ENCODE measurements at regions not wholly inside any gene's neighbourhood (a gene's known extent, or its start where the extent isn't known, plus 50 kb on each side); places are given as distances from the start of the nearest gene placed in this dataset.

- H3K27ac ChIP-seq (ENCODE audit: low read depth, low read length): no peak overlapping the region
- no peaks in the 10 kb centered on the region for H3K36me3 ChIP-seq (ENCODE audit: control insufficient read depth, insufficient read depth, low read length)
- H3K27me3 ChIP-seq (ENCODE audit: control insufficient read depth, insufficient read depth, low read length): no peaks in the 10 kb centered on the region
Measured at GRCh38 chr2:121085801-121086200, 199.2 kb downstream of the TFCP2L1 start.

GRCh38 chr2:121086450-121086849, 198.6 kb downstream of the TFCP2L1 start:
- no peak overlapping the region for H3K4me3 ChIP-seq (ENCODE audit: low read depth, low read length)
- H3K9me3 ChIP-seq (ENCODE audit: control insufficient read depth, insufficient read depth, low read length): no peaks in the 10 kb centered on the region
- no peaks in the 10 kb centered on the region for H3K27me3 ChIP-seq (ENCODE audit: control insufficient read depth, insufficient read depth, low read length)
- H3K9ac ChIP-seq (ENCODE audit: low read depth, low read length): no peak overlapping the region
- no peaks in the 10 kb centered on the region for H3K36me3 ChIP-seq (ENCODE audit: control insufficient read depth, insufficient read depth, low read length)
- H3K4me1 ChIP-seq (ENCODE audit: control insufficient read depth, insufficient read depth, low read length): no peaks in the 10 kb centered on the region
- no peak overlapping the region for H3K27ac ChIP-seq (ENCODE audit: low read depth, low read length)

More at GRCh38 chr2:121085801-121086200, 199.2 kb downstream of the TFCP2L1 start:
- no peak overlapping the region for H3K4me3 ChIP-seq (ENCODE audit: low read depth, low read length)
- no peak overlapping the region for H3K9ac ChIP-seq (ENCODE audit: low read depth, low read length)
- H3K4me1 ChIP-seq (ENCODE audit: control insufficient read depth, insufficient read depth, low read length): no peaks in the 10 kb centered on the region
- no peaks in the 10 kb centered on the region for H3K9me3 ChIP-seq (ENCODE audit: control insufficient read depth, insufficient read depth, low read length)

- H3K4me1 ChIP-seq (ENCODE audit: control insufficient read depth, insufficient read depth, low read length): no peaks in the 10 kb centered on the region
- H3K4me3 ChIP-seq (ENCODE audit: low read depth, low read length): no peak overlapping the region
- no peaks in the 10 kb centered on the region for H3K36me3 ChIP-seq (ENCODE audit: control insufficient read depth, insufficient read depth, low read length)
- no peak overlapping the region for H3K27ac ChIP-seq (ENCODE audit: low read depth, low read length)
- H3K9me3 ChIP-seq (ENCODE audit: control insufficient read depth, insufficient read depth, low read length): 0 out of 2 replicates have a peak, but pooled peaks cover 4% of the 10 kb centered on the region
- no peak overlapping the region for H3K9ac ChIP-seq (ENCODE audit: low read depth, low read length)
- H3K27me3 ChIP-seq (ENCODE audit: control insufficient read depth, insufficient read depth, low read length): no peaks in the 10 kb centered on the region
Measured at GRCh38 chr2:121087117-121087516, 197.9 kb downstream of the TFCP2L1 start.

GRCh38 chr2:121088251-121089165, 196.5 kb downstream of the TFCP2L1 start:
- Histone ChIP-seq H3K27ac (ENCODE audit: low read depth, low read length) (no peak overlapping the region), H3K27me3 (ENCODE audit: control insufficient read depth, insufficient read depth, low read length) (no peaks in the 10 kb centered on the region; the same call in 1 of the 2 replicates), H3K4me1 (ENCODE audit: control insufficient read depth, insufficient read depth, low read length) (no peaks in the 10 kb centered on the region), H3K4me3 (ENCODE audit: low read depth, low read length) (no peak overlapping the region), H3K36me3 (ENCODE audit: control insufficient read depth, insufficient read depth, low read length) (no peaks in the 10 kb centered on the region), H3K9ac (ENCODE audit: low read depth, low read length) (no peak overlapping the region), H3K9me3 (ENCODE audit: control insufficient read depth, insufficient read depth, low read length) (0 out of 2 replicates have a peak, but pooled peaks cover 5% of the 10 kb centered on the region)

GRCh38 chr2:121089166-121089510, 195.9 kb downstream of the TFCP2L1 start:
- no peak overlapping the region for H3K4me3 ChIP-seq (ENCODE audit: low read depth, low read length)
- H3K36me3 ChIP-seq (ENCODE audit: control insufficient read depth, insufficient read depth, low read length): no peaks in the 10 kb centered on the region
- H3K4me1 ChIP-seq (ENCODE audit: control insufficient read depth, insufficient read depth, low read length): no peaks in the 10 kb centered on the region
- no peak overlapping the region for H3K27ac ChIP-seq (ENCODE audit: low read depth, low read length)
- 0 out of 2 replicates have a peak, but pooled peaks cover 5% of the 10 kb centered on the region for H3K9me3 ChIP-seq (ENCODE audit: control insufficient read depth, insufficient read depth, low read length)
- no peak overlapping the region for H3K9ac ChIP-seq (ENCODE audit: low read depth, low read length)
- H3K27me3 ChIP-seq (ENCODE audit: control insufficient read depth, insufficient read depth, low read length): no peaks in the 10 kb centered on the region; the same call in 1 of the 2 replicates

GRCh38 chr2:121090088-121090715, 194.8 kb downstream of the TFCP2L1 start:
- Histone ChIP-seq H3K9me3 (ENCODE audit: control insufficient read depth, insufficient read depth, low read length) (0 out of 2 replicates have a peak, but pooled peaks cover 5% of the 10 kb centered on the region), H3K4me1 (ENCODE audit: control insufficient read depth, insufficient read depth, low read length) (no peaks in the 10 kb centered on the region), H3K4me3 (ENCODE audit: low read depth, low read length) (no peak overlapping the region), H3K27ac (ENCODE audit: low read depth, low read length) (no peak overlapping the region), H3K27me3 (ENCODE audit: control insufficient read depth, insufficient read depth, low read length) (no peaks in the 10 kb centered on the region; the same call in 1 of the 2 replicates), H3K36me3 (ENCODE audit: control insufficient read depth, insufficient read depth, low read length) (no peaks in the 10 kb centered on the region), H3K9ac (ENCODE audit: low read depth, low read length) (no peak overlapping the region)

GRCh38 chr2:121092095-121092494, 192.9 kb downstream of the TFCP2L1 start:
- Histone ChIP-seq H3K36me3 (ENCODE audit: control insufficient read depth, insufficient read depth, low read length) (no peaks in the 10 kb centered on the region), H3K4me1 (ENCODE audit: control insufficient read depth, insufficient read depth, low read length) (no peaks in the 10 kb centered on the region), H3K27me3 (ENCODE audit: control insufficient read depth, insufficient read depth, low read length) (no peaks in the 10 kb centered on the region; the same call in 1 of the 2 replicates), H3K9ac (ENCODE audit: low read depth, low read length) (no peak overlapping the region), H3K9me3 (ENCODE audit: control insufficient read depth, insufficient read depth, low read length) (0 out of 2 replicates have a peak, but pooled peaks cover 5% of the 10 kb centered on the region), H3K27ac (ENCODE audit: low read depth, low read length) (no peak overlapping the region), H3K4me3 (ENCODE audit: low read depth, low read length) (no peak overlapping the region)

- no peaks in the 10 kb centered on the region; the same call in 1 of the 2 replicates for H3K27me3 ChIP-seq (ENCODE audit: control insufficient read depth, insufficient read depth, low read length)
- no peak overlapping the region for H3K9ac ChIP-seq (ENCODE audit: low read depth, low read length)
- H3K4me3 ChIP-seq (ENCODE audit: low read depth, low read length): no peak overlapping the region
- no peaks in the 10 kb centered on the region for H3K36me3 ChIP-seq (ENCODE audit: control insufficient read depth, insufficient read depth, low read length)
- no peak overlapping the region for H3K27ac ChIP-seq (ENCODE audit: low read depth, low read length)
- H3K9me3 ChIP-seq (ENCODE audit: control insufficient read depth, insufficient read depth, low read length): 0 out of 2 replicates have a peak, but pooled peaks cover 5% of the 10 kb centered on the region
- no peaks in the 10 kb centered on the region for H3K4me1 ChIP-seq (ENCODE audit: control insufficient read depth, insufficient read depth, low read length)
Measured at GRCh38 chr2:121093692-121094091, 191.3 kb downstream of the TFCP2L1 start.

- Histone ChIP-seq H3K9ac (ENCODE audit: low read depth, low read length) (no peak overlapping the region), H3K4me1 (ENCODE audit: control insufficient read depth, insufficient read depth, low read length) (no peaks in the 10 kb centered on the region), H3K36me3 (ENCODE audit: control insufficient read depth, insufficient read depth, low read length) (no peaks in the 10 kb centered on the region), H3K27ac (ENCODE audit: low read depth, low read length) (no peak overlapping the region), H3K4me3 (ENCODE audit: low read depth, low read length) (no peak overlapping the region), H3K27me3 (ENCODE audit: control insufficient read depth, insufficient read depth, low read length) (no peaks in the 10 kb centered on the region; the same call in 1 of the 2 replicates), H3K9me3 (ENCODE audit: control insufficient read depth, insufficient read depth, low read length) (0 out of 2 replicates have a peak, but pooled peaks cover 5% of the 10 kb centered on the region)
Measured at GRCh38 chr2:121094101-121094500, 190.9 kb downstream of the TFCP2L1 start.

- H3K27me3 ChIP-seq (ENCODE audit: control insufficient read depth, insufficient read depth, low read length): no peaks in the 10 kb centered on the region; the same call in 1 of the 2 replicates
- H3K36me3 ChIP-seq (ENCODE audit: control insufficient read depth, insufficient read depth, low read length): no peaks in the 10 kb centered on the region
- H3K9ac ChIP-seq (ENCODE audit: low read depth, low read length): no peak overlapping the region
- H3K27ac ChIP-seq (ENCODE audit: low read depth, low read length): no peak overlapping the region
- H3K9me3 ChIP-seq (ENCODE audit: control insufficient read depth, insufficient read depth, low read length): 0 out of 2 replicates have a peak, but pooled peaks cover 5% of the 10 kb centered on the region
- no peak overlapping the region for H3K4me3 ChIP-seq (ENCODE audit: low read depth, low read length)
- no peaks in the 10 kb centered on the region for H3K4me1 ChIP-seq (ENCODE audit: control insufficient read depth, insufficient read depth, low read length)
Measured at GRCh38 chr2:121094845-121095244, 190.2 kb downstream of the TFCP2L1 start.

All from HUES48 (cell line).